ENCODE measurements at regions not wholly inside any gene's neighbourhood (a gene's known extent, or its start where the extent isn't known, plus 50 kb on each side); places are given as distances from the start of the nearest gene placed in this dataset.

DNA sequence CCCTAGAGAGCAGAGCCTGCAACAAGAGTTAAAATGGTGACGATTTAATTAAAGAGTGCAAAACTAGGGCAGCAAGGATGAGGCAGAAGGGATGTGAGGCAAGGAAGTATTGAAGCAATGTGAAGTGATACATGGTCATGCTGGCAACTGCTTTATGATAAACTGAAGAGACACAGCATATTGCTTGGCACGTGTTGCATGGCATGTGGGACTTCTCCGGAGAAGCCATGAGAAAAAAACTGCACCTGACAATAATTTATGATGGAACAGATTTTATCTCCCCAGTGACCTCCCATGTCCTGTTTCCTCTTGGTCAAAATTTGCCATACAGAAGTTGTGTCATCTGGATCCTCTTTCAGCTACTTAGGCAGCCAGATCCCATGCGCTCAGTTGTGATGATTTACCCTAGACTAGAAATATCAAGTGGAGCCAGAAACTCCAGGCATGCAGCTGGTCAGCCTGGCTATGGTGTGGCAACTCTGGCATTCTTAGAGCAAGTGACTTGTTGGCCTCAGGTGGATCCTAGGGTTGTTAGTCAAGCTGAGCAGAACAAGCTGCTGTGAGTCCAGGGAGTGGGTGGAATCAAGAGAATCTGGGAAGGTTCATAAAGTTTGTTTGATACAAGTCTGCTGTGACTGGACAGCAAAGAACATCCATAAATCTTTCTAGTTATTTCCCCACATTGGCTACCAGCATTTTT is 611.4 kb upstream of the USP24 start:
- Histone ChIP-seq H3K9ac (ENCODE audit: insufficient read depth, low read length) (no peak overlapping the region), H3K4me3 (replicated peaks in 1 of 4; ENCODE audit: control extremely low read depth in 1 of 4, insufficient read depth in 1 of 4, low read depth in 3 of 4, low read length in 4 of 4) (no peak overlapping the region), H4K20me1 (ENCODE audit: control insufficient read depth, extremely low read depth, insufficient read depth, low read length) (no peaks in the 10 kb centered on the region), H3K4me1 (ENCODE audit: control insufficient read depth, extremely low read depth, insufficient read depth, low read length) (peaks cover 11% of the 10 kb centered on the region), H3K36me3 (ENCODE audit: control insufficient read depth, insufficient read depth, low read length) (no peaks in the 10 kb centered on the region), H3K4me2 (ENCODE audit: extremely low read depth, insufficient read depth, low read length) (no peak overlapping the region), H3K27ac (ENCODE audit: insufficient read depth, low read length) (peak overlapping the region; percentile 76), H3K79me2 (ENCODE audit: control insufficient read depth, insufficient read depth, low read length) (no peaks in the 10 kb centered on the region), H3K27me3 (ENCODE audit: control insufficient read depth, insufficient read depth, low read length) (no peaks in the 10 kb centered on the region), H2AFZ (ENCODE audit: low read length) (no peak overlapping the region), H3K9me3 (ENCODE audit: control insufficient read depth, insufficient read depth, low read depth, low read length) (no peaks in the 10 kb centered on the region)
- TF ChIP-seq, protein P1, sequence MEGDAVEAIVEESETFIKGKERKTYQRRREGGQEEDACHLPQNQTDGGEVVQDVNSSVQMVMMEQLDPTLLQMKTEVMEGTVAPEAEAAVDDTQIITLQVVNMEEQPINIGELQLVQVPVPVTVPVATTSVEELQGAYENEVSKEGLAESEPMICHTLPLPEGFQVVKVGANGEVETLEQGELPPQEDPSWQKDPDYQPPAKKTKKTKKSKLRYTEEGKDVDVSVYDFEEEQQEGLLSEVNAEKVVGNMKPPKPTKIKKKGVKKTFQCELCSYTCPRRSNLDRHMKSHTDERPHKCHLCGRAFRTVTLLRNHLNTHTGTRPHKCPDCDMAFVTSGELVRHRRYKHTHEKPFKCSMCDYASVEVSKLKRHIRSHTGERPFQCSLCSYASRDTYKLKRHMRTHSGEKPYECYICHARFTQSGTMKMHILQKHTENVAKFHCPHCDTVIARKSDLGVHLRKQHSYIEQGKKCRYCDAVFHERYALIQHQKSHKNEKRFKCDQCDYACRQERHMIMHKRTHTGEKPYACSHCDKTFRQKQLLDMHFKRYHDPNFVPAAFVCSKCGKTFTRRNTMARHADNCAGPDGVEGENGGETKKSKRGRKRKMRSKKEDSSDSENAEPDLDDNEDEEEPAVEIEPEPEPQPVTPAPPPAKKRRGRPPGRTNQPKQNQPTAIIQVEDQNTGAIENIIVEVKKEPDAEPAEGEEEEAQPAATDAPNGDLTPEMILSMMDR (conservative IDR thresholded peaks at IDR 0.05 in 1 of 2, IDR thresholded peaks at IDR 0.05 in 1 of 2; ENCODE audit: low read depth in 1 of 2, low read length in 2 of 2), result no peak
- no peak for TF ChIP-seq EZH2 (IDR thresholded peaks at IDR 0.05; ENCODE audit: low read length, missing control alignments)
- DNase-seq (ENCODE audit: low read depth in 2 of 2), result no peak

DNA sequence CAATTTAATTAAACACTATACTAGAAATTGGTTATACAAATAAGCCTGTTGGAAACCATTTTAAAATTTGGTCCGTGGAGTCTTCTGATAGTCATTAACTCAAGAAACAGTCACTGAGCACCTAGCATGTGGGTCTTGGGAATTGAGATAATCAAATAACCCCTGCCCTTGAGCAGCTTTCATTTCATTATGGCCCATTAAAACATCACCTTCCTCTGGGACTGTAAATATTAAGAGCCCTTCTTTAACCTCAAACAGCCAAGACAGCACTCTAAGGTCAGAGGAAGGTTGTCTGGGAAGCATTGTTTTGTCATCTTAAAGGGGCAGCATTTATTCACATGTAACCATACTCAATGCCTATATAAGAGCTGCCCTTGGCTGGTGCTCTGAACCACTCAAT is 610.3 kb upstream of the USP24 start:
- H3K9me3 ChIP-seq (ENCODE audit: control insufficient read depth, insufficient read depth, low read depth, low read length), result no peaks in the 10 kb centered on the region
- H3K4me2 ChIP-seq (ENCODE audit: extremely low read depth, insufficient read depth, low read length), result no peak overlapping the region
- no peak for DNase-seq (ENCODE audit: low read depth in 2 of 2)
- H3K4me1 ChIP-seq (ENCODE audit: control insufficient read depth, extremely low read depth, insufficient read depth, low read length), result peaks cover 11% of the 10 kb centered on the region
- H4K20me1 ChIP-seq (ENCODE audit: control insufficient read depth, extremely low read depth, insufficient read depth, low read length), result no peaks in the 10 kb centered on the region
- H2AFZ ChIP-seq (ENCODE audit: low read length), result no peak overlapping the region
- no peak overlapping the region for H3K27ac ChIP-seq (ENCODE audit: insufficient read depth, low read length)
- H3K9ac ChIP-seq (ENCODE audit: insufficient read depth, low read length), result no peak overlapping the region
- TF ChIP-seq, protein P1 (conservative IDR thresholded peaks at IDR 0.05 in 1 of 2, IDR thresholded peaks at IDR 0.05 in 1 of 2; ENCODE audit: low read depth in 1 of 2, low read length in 2 of 2), result no peak
- TF ChIP-seq EZH2 (IDR thresholded peaks at IDR 0.05; ENCODE audit: low read length, missing control alignments), result no peak
- H3K79me2 ChIP-seq (ENCODE audit: control insufficient read depth, insufficient read depth, low read length), result no peaks in the 10 kb centered on the region
- no peak overlapping the region for H3K4me3 ChIP-seq (replicated peaks in 1 of 4; ENCODE audit: control extremely low read depth in 1 of 4, insufficient read depth in 1 of 4, low read depth in 3 of 4, low read length in 4 of 4)
- H3K27me3 ChIP-seq (ENCODE audit: control insufficient read depth, insufficient read depth, low read length), result no peaks in the 10 kb centered on the region
- H3K36me3 ChIP-seq (ENCODE audit: control insufficient read depth, insufficient read depth, low read length), result no peaks in the 10 kb centered on the region

DNA sequence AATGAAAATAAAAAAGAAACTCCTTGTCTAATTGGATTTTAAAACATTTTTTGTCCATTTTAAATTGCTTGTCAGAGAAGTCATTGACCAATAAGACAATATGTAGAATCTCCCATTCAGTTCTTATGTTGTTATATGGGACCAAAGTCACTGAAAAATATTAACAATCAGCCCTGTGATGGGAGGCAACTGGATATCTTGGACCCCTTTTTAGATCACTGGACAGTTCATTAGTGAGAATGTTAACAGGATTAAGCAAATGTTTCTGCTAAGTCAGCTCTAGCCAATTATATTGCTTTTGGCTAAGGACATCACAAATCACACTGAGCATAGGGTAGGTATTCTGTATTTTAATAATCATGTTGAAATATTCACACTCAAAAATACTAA is 609.1 kb upstream of the USP24 start:
- no peaks in the 10 kb centered on the region for H4K20me1 ChIP-seq (ENCODE audit: control insufficient read depth, extremely low read depth, insufficient read depth, low read length)
- H3K4me1 ChIP-seq (ENCODE audit: control insufficient read depth, extremely low read depth, insufficient read depth, low read length), result peaks cover 11% of the 10 kb centered on the region
- no peaks in the 10 kb centered on the region for H3K36me3 ChIP-seq (ENCODE audit: control insufficient read depth, insufficient read depth, low read length)
- no peak overlapping the region for H2AFZ ChIP-seq (ENCODE audit: low read length)
- no peak overlapping the region for H3K4me3 ChIP-seq (replicated peaks in 1 of 4; ENCODE audit: control extremely low read depth in 1 of 4, insufficient read depth in 1 of 4, low read depth in 3 of 4, low read length in 4 of 4)
- DNase-seq (ENCODE audit: low read depth in 2 of 2), result no peak
- no peaks in the 10 kb centered on the region for H3K9me3 ChIP-seq (ENCODE audit: control insufficient read depth, insufficient read depth, low read depth, low read length)
- H3K27me3 ChIP-seq (ENCODE audit: control insufficient read depth, insufficient read depth, low read length), result no peaks in the 10 kb centered on the region
- H3K79me2 ChIP-seq (ENCODE audit: control insufficient read depth, insufficient read depth, low read length), result no peaks in the 10 kb centered on the region
- no peak overlapping the region for H3K4me2 ChIP-seq (ENCODE audit: extremely low read depth, insufficient read depth, low read length)
- no peak overlapping the region for H3K9ac ChIP-seq (ENCODE audit: insufficient read depth, low read length)
- no peak for TF ChIP-seq EZH2 (IDR thresholded peaks at IDR 0.05; ENCODE audit: low read length, missing control alignments)
- TF ChIP-seq, protein P1 (conservative IDR thresholded peaks at IDR 0.05 in 1 of 2, IDR thresholded peaks at IDR 0.05 in 1 of 2; ENCODE audit: low read depth in 1 of 2, low read length in 2 of 2), result no peak
- H3K27ac ChIP-seq (ENCODE audit: insufficient read depth, low read length), result no peak overlapping the region
